Peyer's patch (tissue), 4 donors: ENCODE measurements at regions not wholly inside any gene's neighbourhood (a gene's known extent, or its start where the extent isn't known, plus 50 kb on each side); places are given as distances from the start of the nearest gene placed in this dataset.

ENCODE experiments used
- DNase-seq, 3 donors: peaks; one replicate each; pipeline ENCODE4 v3.0.0-alpha.2; 2017 to 2019
- H3K27ac ChIP-seq, 4 donors: fragments of 200-600 bp; sonication (generic); one replicate each; pipeline ENCODE4 v1.5.1; 2016 to 2019
- H3K27me3 ChIP-seq, 2 donors: fragments of 200-600 bp; sonication (generic); one replicate each; pipeline ENCODE4 v1.5.1; 2019
- H3K36me3 ChIP-seq, 3 donors: fragments of 200-600 bp; sonication (generic); one replicate each; pipeline ENCODE4 v1.5.1; 2016 to 2019
- H3K4me1 ChIP-seq, 4 donors: fragments of 200-600 bp; sonication (generic); one replicate each; pipeline ENCODE4 v1.5.1; 2016 to 2019
- H3K4me3 ChIP-seq, 4 donors: fragments of 200-600 bp; sonication (generic); 1 replicate in 3 of 4; 2 replicates in 1 of 4; pipeline ENCODE4 v1.5.1; 2016 to 2019; ENCODE audit warnings: mild to moderate bottlenecking in 1 of 4
- H3K9me3 ChIP-seq, 4 donors: fragments of 200-600 bp; sonication (generic); one replicate each; pipeline ENCODE4 v1.5.1; 2016 to 2019; ENCODE audit warnings: mild to moderate bottlenecking in 1 of 4
- POLR2A ChIP-seq, 2 donors: fragments of 450-650 bp; IDR thresholded peaks; one replicate each; pipeline ENCODE4 v1.5.1; 2017; ENCODE audit warnings: antibody characterized with exemption in 2 of 2, mild to moderate bottlenecking in 2 of 2, moderate library complexity in 2 of 2
- TF ChIP-seq, protein P1 (sequence below), 6 experiments: fragments of 450-650 bp in 4 of 6; fragments of 200-600 bp in 2 of 6; sonication (generic) in 1 of 6; IDR thresholded peaks; one replicate each; pipeline ENCODE4 v1.5.1; 2017 to 2019; ENCODE audit warnings: antibody characterized with exemption in 6 of 6, mild to moderate bottlenecking in 3 of 6, moderate library complexity in 1 of 6

DNA sequence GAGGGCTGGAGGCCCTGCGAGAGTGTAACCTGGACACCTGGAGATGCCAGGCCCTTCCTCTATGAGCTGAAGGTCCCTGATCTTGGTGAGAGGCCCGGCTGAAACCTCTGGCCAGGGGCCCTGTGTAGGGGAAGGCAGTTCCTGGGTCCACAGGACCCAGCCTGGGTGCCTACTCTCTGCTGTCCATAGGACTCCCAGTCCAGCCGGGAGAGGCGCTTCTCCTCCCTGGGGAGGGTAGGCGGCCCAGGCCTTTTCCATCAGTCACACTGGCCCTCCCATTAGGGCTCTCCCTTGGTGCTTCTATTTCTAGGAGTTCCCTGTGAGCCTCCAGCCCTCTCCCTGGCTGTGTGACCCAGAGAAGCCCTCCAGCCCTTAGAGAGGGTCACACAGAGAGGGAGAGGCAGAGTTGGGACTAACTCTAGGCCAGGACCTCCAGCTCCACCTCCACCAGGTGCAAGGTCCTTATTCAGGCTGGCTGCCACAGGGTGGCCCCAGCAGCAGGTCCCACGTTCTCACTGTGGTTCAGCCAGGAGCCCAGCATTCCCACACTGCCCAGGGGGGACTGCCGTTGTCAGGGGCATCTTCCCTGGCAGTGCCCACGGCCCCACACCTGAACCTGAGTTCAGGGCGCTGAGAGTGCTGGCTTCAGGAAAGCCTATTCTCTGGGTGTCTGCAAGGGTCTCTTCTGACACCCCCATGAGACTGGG, 146.8 kb downstream of the SMAD6 start:
- peak in 2 of 3 donors; percentile 34 for DNase-seq
- Histone ChIP-seq H3K36me3 (no peaks in the 10 kb centered on the region), H3K27me3 (no peaks in the 10 kb centered on the region), H3K4me1 (peaks cover 0 to 16% (median 3%) of the 10 kb centered on the region in 4 donors), H3K4me3 (no peak overlapping the region), H3K27ac (no peak overlapping the region), H3K9me3 (no peaks in the 10 kb centered on the region)
- no peak for TF ChIP-seq POLR2A (IDR thresholded peaks at IDR 0.05)
- TF ChIP-seq, protein P1, sequence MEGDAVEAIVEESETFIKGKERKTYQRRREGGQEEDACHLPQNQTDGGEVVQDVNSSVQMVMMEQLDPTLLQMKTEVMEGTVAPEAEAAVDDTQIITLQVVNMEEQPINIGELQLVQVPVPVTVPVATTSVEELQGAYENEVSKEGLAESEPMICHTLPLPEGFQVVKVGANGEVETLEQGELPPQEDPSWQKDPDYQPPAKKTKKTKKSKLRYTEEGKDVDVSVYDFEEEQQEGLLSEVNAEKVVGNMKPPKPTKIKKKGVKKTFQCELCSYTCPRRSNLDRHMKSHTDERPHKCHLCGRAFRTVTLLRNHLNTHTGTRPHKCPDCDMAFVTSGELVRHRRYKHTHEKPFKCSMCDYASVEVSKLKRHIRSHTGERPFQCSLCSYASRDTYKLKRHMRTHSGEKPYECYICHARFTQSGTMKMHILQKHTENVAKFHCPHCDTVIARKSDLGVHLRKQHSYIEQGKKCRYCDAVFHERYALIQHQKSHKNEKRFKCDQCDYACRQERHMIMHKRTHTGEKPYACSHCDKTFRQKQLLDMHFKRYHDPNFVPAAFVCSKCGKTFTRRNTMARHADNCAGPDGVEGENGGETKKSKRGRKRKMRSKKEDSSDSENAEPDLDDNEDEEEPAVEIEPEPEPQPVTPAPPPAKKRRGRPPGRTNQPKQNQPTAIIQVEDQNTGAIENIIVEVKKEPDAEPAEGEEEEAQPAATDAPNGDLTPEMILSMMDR (IDR thresholded peaks at IDR 0.05), result no peak

DNA sequence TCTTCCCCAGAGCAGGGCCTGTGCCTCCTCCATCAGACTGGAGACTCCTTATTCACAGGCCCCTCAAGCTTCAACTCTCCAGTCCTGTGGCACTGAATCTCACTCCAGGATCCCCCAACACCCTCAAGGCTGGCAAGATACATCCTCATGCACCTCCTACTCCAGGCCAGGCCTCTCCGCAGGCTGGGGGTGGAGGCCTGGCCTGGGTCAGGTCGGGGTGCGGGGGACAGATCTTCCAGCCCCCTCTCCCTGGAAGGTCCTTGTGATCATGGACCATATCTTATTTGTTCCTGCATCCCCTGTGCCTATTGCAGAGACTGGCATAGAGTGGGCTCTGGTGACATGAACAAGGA, 147.3 kb downstream of the SMAD6 start:
- Histone ChIP-seq H3K36me3 (no peaks in the 10 kb centered on the region), H3K27me3 (no peaks in the 10 kb centered on the region), H3K4me1 (peaks cover 0 to 16% (median 3%) of the 10 kb centered on the region in 4 donors), H3K9me3 (no peaks in the 10 kb centered on the region), H3K4me3 (no peak overlapping the region), H3K27ac (no peak overlapping the region)
- TF ChIP-seq, protein P1 (IDR thresholded peaks at IDR 0.05), result no peak
- no peak for TF ChIP-seq POLR2A (IDR thresholded peaks at IDR 0.05)
- DNase-seq, result peak in 1 of 3 donors; percentile 17

DNA sequence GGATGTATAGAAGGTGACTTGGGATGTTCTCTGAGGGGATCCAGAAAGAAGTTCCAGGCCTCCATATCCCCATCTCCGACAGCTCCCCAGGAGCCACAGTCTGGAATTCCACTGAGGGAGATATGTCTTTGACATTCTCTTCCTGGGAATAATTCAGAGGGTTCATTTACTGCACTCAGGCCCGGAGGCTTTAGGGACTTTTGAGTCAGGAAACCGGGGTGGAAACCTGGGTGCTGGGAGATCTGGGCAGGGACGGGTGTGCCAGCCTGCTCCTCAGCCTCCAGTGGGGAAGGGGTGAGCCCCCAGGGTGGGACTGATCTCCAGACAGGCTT, 147.7 kb downstream of the SMAD6 start:
- Histone ChIP-seq H3K4me3 (no peak overlapping the region), H3K4me1 (peaks cover 0 to 16% (median 3%) of the 10 kb centered on the region in 4 donors)

DNA sequence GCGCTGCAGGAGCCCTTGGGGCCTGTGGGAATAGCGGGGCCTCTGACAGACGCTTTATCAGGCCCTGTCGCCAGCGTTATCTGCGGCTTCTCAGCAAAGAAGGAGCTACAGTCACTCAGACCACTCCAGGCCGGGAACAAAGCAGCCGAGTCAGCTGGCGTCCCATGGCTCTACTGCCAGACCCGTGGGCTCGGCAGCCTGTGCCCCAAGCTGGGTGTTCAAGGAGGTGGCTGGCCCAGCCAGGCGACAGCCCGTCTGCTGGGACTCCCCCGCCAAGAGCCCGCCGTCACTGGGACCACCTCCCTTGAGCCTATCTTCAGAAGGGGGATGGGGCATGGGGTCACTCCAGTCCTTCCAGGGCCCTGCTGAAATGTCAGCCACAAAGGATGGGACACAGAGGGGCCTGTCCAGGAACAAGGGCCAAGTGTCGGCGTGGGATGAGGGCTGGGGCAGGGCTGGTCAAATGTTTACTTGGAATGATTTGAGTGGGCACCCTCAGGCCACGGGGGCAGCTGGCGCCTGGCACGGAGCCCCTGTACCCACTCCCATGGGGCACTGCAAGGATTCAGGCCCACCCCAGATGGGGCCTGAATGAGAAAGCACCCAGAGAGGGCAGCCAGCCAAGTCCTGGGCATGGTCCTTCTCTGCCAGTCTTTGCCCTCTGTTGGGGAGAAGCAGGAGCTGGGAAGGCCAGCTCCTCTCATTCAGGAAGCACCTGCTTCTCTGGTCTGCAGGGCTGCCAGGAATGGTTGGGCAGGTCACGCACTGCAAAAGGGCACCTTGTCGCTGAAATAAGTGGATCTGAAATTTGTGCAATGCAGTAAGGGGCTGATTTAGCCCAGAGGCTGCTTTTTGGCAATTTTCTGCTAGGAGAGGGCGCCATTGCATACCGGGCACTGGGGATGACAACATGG, 148.3 kb downstream of the SMAD6 start:
- peak in 2 of 3 donors; percentile 44 to 47 for DNase-seq
- Histone ChIP-seq H3K9me3 (no peaks in the 10 kb centered on the region), H3K4me3 (no peak overlapping the region), H3K27me3 (no peaks in the 10 kb centered on the region), H3K36me3 (no peaks in the 10 kb centered on the region), H3K27ac (peak overlapping the region in 1 of 4 donors; percentile 8), H3K4me1 (peaks cover 0 to 16% (median 3%) of the 10 kb centered on the region in 4 donors)
- no peak for TF ChIP-seq POLR2A (IDR thresholded peaks at IDR 0.05)
- TF ChIP-seq, protein P1 (IDR thresholded peaks at IDR 0.05), result no peak

More for the DNA sequence above, 147.7 kb downstream of the SMAD6 start:
- no peaks in the 10 kb centered on the region for H3K9me3 ChIP-seq
- no peak overlapping the region for H3K27ac ChIP-seq
- peak in 2 of 3 donors; percentile 21 to 35 for DNase-seq
- no peaks in the 10 kb centered on the region for H3K27me3 ChIP-seq
- TF ChIP-seq POLR2A (IDR thresholded peaks at IDR 0.05), result no peak
- TF ChIP-seq, protein P1 (IDR thresholded peaks at IDR 0.05), result no peak
- no peaks in the 10 kb centered on the region for H3K36me3 ChIP-seq

DNA sequence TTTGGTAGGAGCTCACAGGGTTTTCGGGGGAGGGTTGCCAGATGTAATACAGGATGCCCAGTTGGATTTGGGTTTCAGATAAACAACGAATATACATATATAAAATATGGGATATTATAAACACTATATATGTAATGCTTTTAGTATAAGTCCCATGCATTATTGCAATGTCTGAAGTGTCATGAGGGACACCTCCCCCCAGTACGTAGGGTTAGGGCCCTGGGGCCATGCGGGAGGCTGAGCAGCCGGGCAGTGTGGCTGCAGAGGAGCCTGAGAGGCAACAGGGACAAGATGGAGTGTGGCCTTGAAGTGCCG, 148.9 kb downstream of the SMAD6 start:
- H3K27ac ChIP-seq, result peak overlapping the region in 1 of 4 donors; percentile 8
- H3K36me3 ChIP-seq, result no peaks in the 10 kb centered on the region
- peaks cover 0 to 16% (median 3%) of the 10 kb centered on the region in 4 donors for H3K4me1 ChIP-seq
- no peak for TF ChIP-seq POLR2A (IDR thresholded peaks at IDR 0.05)
- TF ChIP-seq, protein P1 (IDR thresholded peaks at IDR 0.05), result no peak
- no peaks in the 10 kb centered on the region for H3K27me3 ChIP-seq
- DNase-seq, result no peak
- no peak overlapping the region for H3K4me3 ChIP-seq
- no peaks in the 10 kb centered on the region for H3K9me3 ChIP-seq
